Hepatocyte (in vitro differentiated cells): ENCODE measurements at regions not wholly inside any gene's neighbourhood (a gene's known extent, or its start where the extent isn't known, plus 50 kb on each side); places are given as distances from the start of the nearest gene placed in this dataset.
"Not testable (repeated sequence)": the region's sequence is repeated elsewhere in the genome, so short reads cannot be mapped to it uniquely, and the experiment has no call there.

ENCODE experiments used
- DNase-seq: peaks from one replicate; pipeline ENCODE4 v3.0.0-alpha.2; 2016; ENCODE audit warnings: low spot score
- H2AFZ ChIP-seq: fragments of 200-600 bp; sonication (generic); 2 replicates; pipeline ENCODE4 v1.6.0; 2016; ENCODE audit warnings: antibody characterized with exemption, mild to moderate bottlenecking
- H3K27ac ChIP-seq: fragments of 200-600 bp; sonication (generic); 2 replicates; pipeline ENCODE4 v1.5.1; 2016; ENCODE audit warnings: mild to moderate bottlenecking
- H3K27me3 ChIP-seq: fragments of 200-600 bp; sonication (generic); 2 replicates; pipeline ENCODE4 v1.6.1; 2016
- H3K36me3 ChIP-seq: fragments of 200-600 bp; sonication (generic); replicated peaks from 2 replicates; pipeline ENCODE4 v1.5.1; 2016; ENCODE audit warnings: low read depth; ENCODE audit not compliant: insufficient read depth
- H3K4me1 ChIP-seq: fragments of 200-600 bp; sonication (generic); 2 replicates; pipeline ENCODE4 v1.5.1; 2016; ENCODE audit warnings: mild to moderate bottlenecking, moderate library complexity; ENCODE audit not compliant: insufficient read depth
- H3K4me2 ChIP-seq: fragments of 200-600 bp; sonication (generic); 2 replicates; pipeline ENCODE4 v1.6.0; 2016
- H3K4me3 ChIP-seq: fragments of 200-600 bp; sonication (generic); 2 replicates; pipeline ENCODE4 v1.5.1; 2016; ENCODE audit warnings: mild to moderate bottlenecking
- H3K79me2 ChIP-seq: fragments of 200-600 bp; sonication (generic); 2 replicates; pipeline ENCODE4 v1.6.0; 2017; ENCODE audit warnings: mild to moderate bottlenecking
- H3K9me2 ChIP-seq: fragments of 200-600 bp; sonication (generic); replicated peaks from 2 replicates; pipeline ENCODE4 v1.6.0; 2017; ENCODE audit warnings: mild to moderate bottlenecking; ENCODE audit not compliant: insufficient read depth
- H3K9me3 ChIP-seq: fragments of 200-600 bp; sonication (generic); 2 replicates; pipeline ENCODE4 v1.5.1; 2016; ENCODE audit warnings: low read depth, mild to moderate bottlenecking
- H4K20me1 ChIP-seq: fragments of 200-600 bp; sonication (generic); 2 replicates; pipeline ENCODE4 v1.6.0; 2016; ENCODE audit warnings: mild to moderate bottlenecking; ENCODE audit not compliant: insufficient read depth, poor library complexity, severe bottlenecking
- EZH2 ChIP-seq: fragments of 200-600 bp; sonication (generic); IDR thresholded peaks from 2 replicates; pipeline ENCODE4 v1.6.1; 2016; ENCODE audit warnings: antibody characterized with exemption, mild to moderate bottlenecking, borderline replicate concordance
- EZH2phosphoT487 ChIP-seq: fragments of 200-600 bp; sonication (generic); IDR thresholded peaks from one replicate; pipeline ENCODE4 v1.6.1; 2018; ENCODE audit warnings: antibody characterized with exemption, mild to moderate bottlenecking, low read depth, moderate library complexity; ENCODE audit not compliant: unreplicated experiment, severe bottlenecking
- WGBS: methylation state at CpG from one replicate; pipeline ENCODE4 v1.1.6; 2016; ENCODE audit warnings: low lambda C conversion rate; ENCODE audit errors: missing lambda C conversion rate; 5-methylcytosine and 5-hydroxymethylcytosine counted together
- TF ChIP-seq, protein P1 (sequence below): fragments of 200-600 bp; sonication (generic); IDR thresholded peaks from 2 replicates; pipeline ENCODE4 v1.5.1; 2016; ENCODE audit warnings: antibody characterized with exemption, mild to moderate bottlenecking; ENCODE audit not compliant: poor library complexity

DNA sequence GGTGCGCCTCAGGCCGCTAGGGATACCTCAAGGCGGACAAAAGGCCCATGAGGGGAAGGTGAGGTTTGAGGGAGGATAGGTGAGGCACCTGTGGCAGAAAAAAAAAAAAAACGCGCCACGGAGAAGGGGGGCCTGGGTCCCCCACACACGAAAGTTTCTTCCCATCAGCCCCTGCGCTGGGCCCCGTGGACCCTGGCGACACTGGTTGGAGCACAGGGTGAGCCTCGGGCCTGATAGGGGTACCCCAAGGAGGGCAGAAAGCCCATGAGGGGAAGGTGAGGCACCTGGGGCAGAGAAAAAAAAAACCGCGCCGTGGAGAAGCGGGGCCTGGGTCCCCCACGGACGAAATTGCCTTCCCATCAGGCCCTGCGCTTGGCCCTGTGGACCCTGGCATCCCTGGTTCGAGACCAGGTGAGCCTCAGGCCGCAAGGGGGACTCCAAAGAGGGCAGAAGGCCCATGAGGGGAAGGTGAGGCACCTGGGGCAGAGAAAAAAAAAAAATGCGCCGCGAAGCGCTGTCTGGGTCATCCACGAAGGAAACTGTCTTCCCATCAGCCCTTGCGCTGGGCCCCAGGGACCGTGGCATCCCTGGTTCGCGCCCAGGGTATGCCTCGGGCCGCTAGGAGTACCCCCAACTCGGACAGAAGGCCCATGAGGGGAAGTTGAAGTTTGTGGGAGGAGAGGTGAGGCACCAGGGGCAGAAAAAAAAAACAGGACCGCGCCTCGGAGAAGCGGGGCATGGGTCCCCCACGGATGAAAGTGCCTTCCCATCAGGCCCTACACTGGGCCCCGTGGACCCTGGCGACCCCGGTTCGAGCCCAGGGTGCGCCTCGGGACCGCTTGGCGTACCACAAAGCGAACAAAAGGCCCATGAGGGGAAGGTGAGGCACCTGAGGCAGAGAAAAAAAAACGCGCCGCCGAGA lies 226.2 kb downstream of the CCDC74A start:
- TF ChIP-seq EZH2phosphoT487: no peak
- TF ChIP-seq, protein P1, sequence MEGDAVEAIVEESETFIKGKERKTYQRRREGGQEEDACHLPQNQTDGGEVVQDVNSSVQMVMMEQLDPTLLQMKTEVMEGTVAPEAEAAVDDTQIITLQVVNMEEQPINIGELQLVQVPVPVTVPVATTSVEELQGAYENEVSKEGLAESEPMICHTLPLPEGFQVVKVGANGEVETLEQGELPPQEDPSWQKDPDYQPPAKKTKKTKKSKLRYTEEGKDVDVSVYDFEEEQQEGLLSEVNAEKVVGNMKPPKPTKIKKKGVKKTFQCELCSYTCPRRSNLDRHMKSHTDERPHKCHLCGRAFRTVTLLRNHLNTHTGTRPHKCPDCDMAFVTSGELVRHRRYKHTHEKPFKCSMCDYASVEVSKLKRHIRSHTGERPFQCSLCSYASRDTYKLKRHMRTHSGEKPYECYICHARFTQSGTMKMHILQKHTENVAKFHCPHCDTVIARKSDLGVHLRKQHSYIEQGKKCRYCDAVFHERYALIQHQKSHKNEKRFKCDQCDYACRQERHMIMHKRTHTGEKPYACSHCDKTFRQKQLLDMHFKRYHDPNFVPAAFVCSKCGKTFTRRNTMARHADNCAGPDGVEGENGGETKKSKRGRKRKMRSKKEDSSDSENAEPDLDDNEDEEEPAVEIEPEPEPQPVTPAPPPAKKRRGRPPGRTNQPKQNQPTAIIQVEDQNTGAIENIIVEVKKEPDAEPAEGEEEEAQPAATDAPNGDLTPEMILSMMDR: no peak
- no peak for TF ChIP-seq EZH2
- 98% methylated on average over 36 of the region's 50 CpGs for WGBS
- Histone ChIP-seq H3K4me2 (no peak overlapping the region), H3K4me3 (no peak overlapping the region), H3K9me2 (no peaks in the 10 kb centered on the region), H3K27ac (no peak overlapping the region), H4K20me1 (no peaks in the 10 kb centered on the region), H2AFZ (no peak overlapping the region), H3K9me3 (no peaks in the 10 kb centered on the region), H3K36me3 (no peaks in the 10 kb centered on the region), H3K79me2 (no peaks in the 10 kb centered on the region), H3K27me3 (no peaks in the 10 kb centered on the region), H3K4me1 (no peaks in the 10 kb centered on the region)
- no peak for DNase-seq

- Histone ChIP-seq H3K4me3 (no peak overlapping the region), H4K20me1 (no peaks in the 10 kb centered on the region), H2AFZ (no peak overlapping the region), H3K27ac (no peak overlapping the region), H3K9me3 (no peaks in the 10 kb centered on the region), H3K4me2 (no peak overlapping the region), H3K9me2 (no peaks in the 10 kb centered on the region), H3K4me1 (no peaks in the 10 kb centered on the region), H3K79me2 (no peaks in the 10 kb centered on the region), H3K27me3 (no peaks in the 10 kb centered on the region), H3K36me3 (no peaks in the 10 kb centered on the region)
- WGBS: 93% methylated on average over 32 of the region's 41 CpGs
- TF ChIP-seq EZH2phosphoT487: no peak
- no peak for TF ChIP-seq EZH2
- TF ChIP-seq, protein P1: no peak
- no peak for DNase-seq
These were observed 227.4 kb downstream of the CCDC74A start for GRCh38 chr2:131754929-131755720.

- Histone ChIP-seq H3K27me3 (no peaks in the 10 kb centered on the region), H3K9me2 (no peaks in the 10 kb centered on the region), H3K9me3 (no peaks in the 10 kb centered on the region), H4K20me1 (no peaks in the 10 kb centered on the region), H3K4me3 (no peak overlapping the region), H3K79me2 (no peaks in the 10 kb centered on the region), H3K36me3 (no peaks in the 10 kb centered on the region), H3K27ac (no peak overlapping the region), H3K4me1 (no peaks in the 10 kb centered on the region), H3K4me2 (no peak overlapping the region), H2AFZ (no peak overlapping the region)
- TF ChIP-seq EZH2 (no peak), EZH2phosphoT487 (no peak)
- TF ChIP-seq, protein P1: no peak
- DNase-seq: no peak
- WGBS: 95% methylated on average over 30 of the region's 40 CpGs
These were observed 228.6 kb downstream of the CCDC74A start for GRCh38 chr2:131756141-131756907.

DNA sequence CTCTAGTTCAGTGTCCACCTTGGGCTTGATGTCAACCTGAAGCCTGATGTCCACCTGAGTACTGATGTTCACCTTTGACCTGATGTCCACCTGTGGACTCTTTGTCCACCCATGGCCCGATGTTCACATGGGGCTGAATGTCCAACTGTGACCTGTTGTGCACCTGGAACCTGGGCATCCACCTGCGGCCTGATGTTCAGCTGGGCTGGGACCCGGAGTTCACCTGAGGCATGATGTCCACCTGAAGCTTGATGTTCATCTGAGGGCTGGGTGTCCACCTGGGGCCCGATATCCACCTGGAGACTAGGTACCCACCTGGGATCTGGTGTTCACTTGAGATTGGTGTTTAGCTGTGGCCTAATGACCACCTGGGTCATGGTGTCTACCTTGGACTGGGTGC lies 231.3 kb downstream of the CCDC74A start:
- not testable (repeated sequence) for H3K9me2 ChIP-seq, DNase-seq
- 98% methylated on average over 4 of the region's 4 CpGs for WGBS

GRCh38 chr2:131774955-131775555 lies 247.4 kb downstream of the CCDC74A start:
- not testable (repeated sequence) for DNase-seq, H4K20me1 ChIP-seq, H3K79me2 ChIP-seq, H3K36me3 ChIP-seq, H3K9me2 ChIP-seq, H3K4me3 ChIP-seq, H3K4me2 ChIP-seq, H3K27ac ChIP-seq, H2AFZ ChIP-seq, H3K4me1 ChIP-seq, H3K27me3 ChIP-seq, H3K9me3 ChIP-seq
- WGBS: 83% methylated on average over 10 of the region's 10 CpGs

More for the DNA sequence above, 231.3 kb downstream of the CCDC74A start:
- not testable (repeated sequence) for H3K4me3 ChIP-seq, H3K4me1 ChIP-seq, H3K27me3 ChIP-seq, H4K20me1 ChIP-seq, H2AFZ ChIP-seq, H3K27ac ChIP-seq, H3K4me2 ChIP-seq, H3K79me2 ChIP-seq, H3K36me3 ChIP-seq, H3K9me3 ChIP-seq
